BLaER1 (cell line): ENCODE measurements at regions not wholly inside any gene's neighbourhood (a gene's known extent, or its start where the extent isn't known, plus 50 kb on each side); places are given as distances from the start of the nearest gene placed in this dataset.
"Not testable (repeated sequence)": the region's sequence is repeated elsewhere in the genome, so short reads cannot be mapped to it uniquely, and the experiment has no call there.

Experiments used
- H3K27ac ChIP-seq: shearing (Covaris generic); formaldehyde crosslinking; 2 replicates; pipeline ENCODE4 v1.8.1; 2022
- H3K27me3 ChIP-seq: shearing (Covaris generic); formaldehyde crosslinking; 2 replicates; pipeline ENCODE4 v1.8.1; 2022
- H3K36me3 ChIP-seq: shearing (Covaris generic); formaldehyde crosslinking; 2 replicates; pipeline ENCODE4 v1.8.1; 2022
- H3K4me1 ChIP-seq: shearing (Covaris generic); formaldehyde crosslinking; 2 replicates; pipeline ENCODE4 v1.8.1; 2022
- H3K4me2 ChIP-seq: shearing (Covaris generic); formaldehyde crosslinking; 2 replicates; pipeline ENCODE4 v1.8.1; 2022
- H3K4me3 ChIP-seq: shearing (Covaris generic); formaldehyde crosslinking; 2 replicates; pipeline ENCODE4 v1.8.1; 2022
- H3K9ac ChIP-seq: shearing (Covaris generic); formaldehyde crosslinking; 2 replicates; pipeline ENCODE4 v1.8.1; 2022
- H3K9me3 ChIP-seq: shearing (Covaris generic); formaldehyde crosslinking; 2 replicates; pipeline ENCODE4 v1.8.1; 2022
- H4K20me1 ChIP-seq: shearing (Covaris generic); formaldehyde crosslinking; 2 replicates; pipeline ENCODE4 v1.8.1; 2022
- Cebpa-rat ChIP-seq: shearing (Covaris generic); IDR thresholded peaks from 2 replicates; pipeline ENCODE4 v1.8.1; 2022

DNA sequence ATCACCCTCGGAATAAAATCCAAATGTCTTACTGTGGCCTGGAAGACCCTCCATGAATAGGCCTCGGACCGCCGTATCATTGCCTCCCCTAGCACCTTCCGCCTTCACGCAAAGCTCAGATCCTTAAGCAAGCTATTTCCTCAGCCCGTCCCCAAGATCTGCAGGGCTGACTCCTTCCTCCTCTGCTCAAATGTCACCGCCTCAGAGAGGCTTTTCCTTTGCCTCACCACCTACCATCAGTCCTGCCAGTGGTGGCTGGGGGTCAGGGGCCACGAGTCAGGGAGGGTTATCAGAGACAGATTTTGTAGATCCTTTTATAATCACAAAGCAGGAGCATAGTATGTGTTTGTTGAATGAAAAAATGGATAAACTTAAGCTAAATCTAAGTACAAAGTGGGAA is 74.4 kb upstream of the KIF2A start:
- Histone ChIP-seq H3K4me1 (0 out of 2 replicates have a peak, but pooled peaks cover 9% of the 10 kb centered on the region), H3K4me3 (no peak overlapping the region), H3K36me3 (no peaks in the 10 kb centered on the region), H3K4me2 (no peak overlapping the region), H3K9me3 (no peaks in the 10 kb centered on the region), H3K27me3 (no peaks in the 10 kb centered on the region), H3K27ac (no peak overlapping the region), H3K9ac (no peak overlapping the region), H4K20me1 (no peaks in the 10 kb centered on the region)
- TF ChIP-seq Cebpa-rat = no peak

DNA sequence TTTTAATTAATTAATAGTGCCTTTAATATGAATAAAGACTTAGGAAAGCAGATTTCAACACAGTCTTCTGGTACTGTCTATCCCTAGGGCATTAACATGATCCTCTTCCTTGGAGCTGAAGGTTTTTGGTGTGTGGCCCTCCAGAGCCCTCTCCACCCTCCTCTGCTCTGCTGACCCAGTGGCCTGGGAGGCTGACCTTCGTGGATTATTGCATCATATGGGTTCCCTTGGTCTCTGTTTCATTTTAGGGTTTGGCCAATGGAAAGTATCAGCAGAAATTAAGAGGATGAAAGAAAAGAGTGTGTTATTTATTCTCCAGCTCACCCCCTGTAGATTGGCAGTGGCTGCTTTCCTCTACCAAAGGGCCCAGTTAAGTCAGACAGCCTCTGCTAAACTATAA is 73.8 kb upstream of the KIF2A start:
- H3K27me3 ChIP-seq, H4K20me1 ChIP-seq, H3K9me3 ChIP-seq, H3K4me2 ChIP-seq, H3K4me3 ChIP-seq, H3K27ac ChIP-seq, H3K36me3 ChIP-seq, H3K4me1 ChIP-seq, H3K9ac ChIP-seq: not testable (repeated sequence)

DNA sequence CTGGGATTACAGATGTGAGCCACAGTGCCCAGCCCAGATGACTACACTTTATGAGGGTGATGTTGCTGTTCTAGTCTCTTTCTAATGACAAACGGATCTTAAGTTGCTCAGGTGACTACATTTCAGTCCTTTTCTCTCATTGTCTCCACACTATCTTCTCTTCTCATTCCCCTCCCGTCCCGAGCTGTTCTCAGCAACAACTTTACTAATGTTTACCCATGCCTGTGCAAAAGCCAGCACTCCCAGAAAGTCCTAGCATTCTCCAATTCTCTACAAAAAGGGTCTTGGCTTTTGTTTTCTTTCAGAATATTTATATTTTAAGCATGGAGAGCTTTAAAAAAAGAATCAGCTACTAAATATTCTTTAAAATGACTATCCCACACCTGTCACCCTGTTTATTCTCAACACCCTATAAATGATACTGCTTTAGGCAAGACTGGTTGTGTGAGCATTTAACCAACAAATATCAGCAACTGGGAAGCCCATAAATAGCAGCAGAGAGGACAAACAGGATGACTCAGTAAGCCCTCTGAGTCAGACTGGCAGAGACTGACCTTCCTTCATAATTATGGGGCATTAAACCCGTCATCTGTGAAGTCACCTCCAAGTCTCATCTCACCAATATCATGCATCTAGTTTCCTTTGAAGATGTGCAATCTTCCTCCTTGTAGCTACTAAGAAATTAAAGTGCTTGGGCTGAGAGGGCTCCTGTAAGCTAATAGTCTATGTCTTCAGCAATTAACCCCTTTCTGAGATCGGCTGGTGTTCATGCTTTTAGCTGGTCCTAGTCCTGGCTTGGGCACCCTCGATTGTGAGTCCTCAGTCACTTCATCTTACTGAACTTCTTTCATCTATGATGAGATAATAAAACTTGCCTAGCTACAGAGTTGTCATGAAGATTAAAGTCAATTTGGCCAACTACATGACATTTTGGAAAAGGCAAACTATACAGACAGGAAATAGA is 72.6 kb upstream of the KIF2A start:
- not testable (repeated sequence) for H3K27me3 ChIP-seq, H3K9me3 ChIP-seq, H3K36me3 ChIP-seq, H4K20me1 ChIP-seq, H3K4me3 ChIP-seq, H3K4me1 ChIP-seq, H3K27ac ChIP-seq, H3K4me2 ChIP-seq, H3K9ac ChIP-seq

DNA sequence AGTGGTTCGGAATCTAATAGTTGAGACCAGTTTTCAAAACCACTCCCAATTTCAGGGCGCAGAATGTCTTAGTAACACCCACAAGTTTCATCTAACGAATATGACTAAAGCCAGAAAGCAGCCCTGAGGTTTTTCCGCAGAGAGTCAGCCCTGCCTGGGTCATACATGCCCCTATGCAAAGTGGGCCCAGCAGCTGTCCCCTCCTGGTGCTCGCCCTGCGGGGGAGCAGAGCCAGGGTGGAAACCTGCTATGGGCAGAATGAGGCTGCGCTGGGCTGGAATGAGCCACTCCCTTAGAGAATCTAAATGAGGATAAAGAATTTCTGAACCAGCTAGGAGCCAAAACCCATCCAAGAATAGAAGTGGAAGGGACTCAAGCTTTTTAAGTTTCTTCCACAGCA is 69.4 kb upstream of the KIF2A start:
- H3K4me2 ChIP-seq, H3K4me1 ChIP-seq, H3K27me3 ChIP-seq, H4K20me1 ChIP-seq, H3K36me3 ChIP-seq, H3K9me3 ChIP-seq, H3K27ac ChIP-seq, H3K4me3 ChIP-seq, H3K9ac ChIP-seq: not testable (repeated sequence)

DNA sequence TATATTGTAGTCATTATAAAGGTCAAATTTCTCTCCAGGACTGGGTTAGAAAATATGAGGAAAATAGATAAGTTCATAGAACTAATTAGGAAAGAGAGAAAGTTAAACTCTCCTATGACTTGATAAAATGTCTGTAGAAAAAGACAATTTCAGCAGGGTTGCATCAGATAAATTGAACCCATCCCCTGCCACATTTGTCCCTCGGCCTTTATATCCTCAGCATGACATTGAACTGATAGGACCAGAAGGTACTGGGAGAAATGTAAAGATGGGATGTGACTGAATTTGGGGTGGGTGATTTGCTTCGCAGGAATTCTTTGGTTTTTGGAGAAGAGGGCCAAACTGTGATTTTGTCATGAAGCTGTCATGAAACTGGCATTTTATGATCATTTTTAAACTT is 68.1 kb upstream of the KIF2A start:
- H3K4me2 ChIP-seq, H3K4me1 ChIP-seq, H4K20me1 ChIP-seq, H3K4me3 ChIP-seq, H3K27me3 ChIP-seq, H3K27ac ChIP-seq, H3K36me3 ChIP-seq, H3K9me3 ChIP-seq, H3K9ac ChIP-seq: not testable (repeated sequence)

DNA sequence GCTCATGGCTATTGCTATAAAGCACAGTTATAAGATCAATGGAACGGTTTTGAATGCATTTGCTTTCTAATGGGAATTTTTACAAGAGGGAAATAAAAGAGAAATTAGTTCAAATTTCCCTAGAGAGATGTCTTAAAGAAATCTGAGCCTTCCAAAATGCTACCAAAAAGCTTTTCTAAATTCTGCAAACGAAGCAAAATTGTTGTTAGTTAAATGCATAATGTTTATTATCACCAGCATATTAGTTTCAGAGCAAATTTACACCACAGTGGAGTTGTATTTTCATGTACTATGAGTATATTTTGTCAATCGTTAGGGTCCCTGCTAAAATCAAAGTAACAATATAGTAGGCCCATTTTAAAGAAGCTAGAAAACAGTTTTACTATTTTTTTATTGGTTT is 67.4 kb upstream of the KIF2A start:
- H3K27me3 ChIP-seq, H3K9ac ChIP-seq: not testable (repeated sequence)

DNA sequence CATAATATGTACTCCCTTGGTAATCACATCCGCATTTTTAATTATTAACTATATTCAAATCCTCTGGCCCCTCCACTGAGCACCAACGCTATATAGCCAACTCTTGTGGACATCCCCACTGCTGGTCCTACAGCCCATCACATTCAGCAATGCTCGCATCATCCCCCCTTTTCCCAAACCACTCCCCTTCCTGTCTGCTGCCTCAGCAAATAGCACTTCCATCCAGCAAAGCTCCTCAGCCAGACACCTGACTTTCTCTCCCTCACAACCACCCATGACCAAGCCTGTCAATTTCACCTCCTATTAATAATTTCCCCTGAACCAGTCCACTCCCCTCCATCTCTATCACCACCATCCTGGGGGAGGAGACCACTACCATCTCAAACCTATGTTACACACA is 65.5 kb upstream of the KIF2A start:
- H3K9ac ChIP-seq, H3K36me3 ChIP-seq, H3K4me2 ChIP-seq: not testable (repeated sequence)

More for the DNA sequence above, 67.4 kb upstream of the KIF2A start:
- not testable (repeated sequence) for H4K20me1 ChIP-seq, H3K9me3 ChIP-seq, H3K27ac ChIP-seq, H3K4me1 ChIP-seq, H3K4me2 ChIP-seq, H3K4me3 ChIP-seq, H3K36me3 ChIP-seq

DNA sequence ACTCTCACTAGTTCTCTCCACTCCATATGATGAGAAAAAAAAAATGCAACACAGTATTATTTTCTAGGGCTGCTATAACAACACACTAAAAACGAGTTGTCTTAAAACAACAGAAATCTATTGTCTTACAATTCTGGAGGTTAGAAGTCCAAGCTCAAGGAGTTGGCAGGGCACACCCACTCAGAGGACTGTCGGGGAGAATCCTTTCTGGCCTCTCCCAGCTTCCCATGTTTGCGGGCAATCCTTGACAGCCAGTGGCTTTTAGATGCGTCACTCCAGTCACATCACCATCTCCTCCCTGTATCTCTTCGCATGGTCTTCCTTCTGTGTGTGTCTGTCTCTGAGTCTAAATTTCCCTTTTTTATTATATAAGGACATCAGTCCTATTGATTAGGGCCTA is 64.0 kb upstream of the KIF2A start:
- H3K4me2 ChIP-seq, H3K4me3 ChIP-seq, H3K27ac ChIP-seq, H3K9me3 ChIP-seq, H3K9ac ChIP-seq, H3K27me3 ChIP-seq, H3K4me1 ChIP-seq, H4K20me1 ChIP-seq, H3K36me3 ChIP-seq: not testable (repeated sequence)

More for the DNA sequence above, 65.5 kb upstream of the KIF2A start:
- H3K4me1 ChIP-seq, H4K20me1 ChIP-seq, H3K27ac ChIP-seq, H3K9me3 ChIP-seq, H3K4me3 ChIP-seq, H3K27me3 ChIP-seq: not testable (repeated sequence)

DNA sequence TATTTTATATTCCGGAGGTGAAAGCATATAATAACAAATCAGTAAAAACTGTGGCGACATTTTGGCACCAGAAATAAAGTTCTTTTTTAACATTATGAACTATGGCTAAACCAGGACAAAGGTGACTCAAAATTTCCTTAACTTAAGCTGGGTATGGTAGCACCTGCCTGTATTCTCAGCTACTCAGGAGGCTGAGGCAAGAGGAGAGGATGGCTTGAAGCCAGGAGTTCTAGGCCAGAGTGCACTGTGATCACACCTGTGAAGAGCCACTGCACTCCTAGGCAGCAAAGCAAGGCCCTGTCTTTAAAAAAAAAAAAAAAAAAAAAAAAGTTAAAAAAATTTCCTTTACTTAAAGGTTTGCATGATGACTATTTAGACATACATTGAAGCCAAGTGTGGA is 63.0 kb upstream of the KIF2A start:
- H3K4me2 ChIP-seq, H3K9me3 ChIP-seq, H4K20me1 ChIP-seq: not testable (repeated sequence)

DNA sequence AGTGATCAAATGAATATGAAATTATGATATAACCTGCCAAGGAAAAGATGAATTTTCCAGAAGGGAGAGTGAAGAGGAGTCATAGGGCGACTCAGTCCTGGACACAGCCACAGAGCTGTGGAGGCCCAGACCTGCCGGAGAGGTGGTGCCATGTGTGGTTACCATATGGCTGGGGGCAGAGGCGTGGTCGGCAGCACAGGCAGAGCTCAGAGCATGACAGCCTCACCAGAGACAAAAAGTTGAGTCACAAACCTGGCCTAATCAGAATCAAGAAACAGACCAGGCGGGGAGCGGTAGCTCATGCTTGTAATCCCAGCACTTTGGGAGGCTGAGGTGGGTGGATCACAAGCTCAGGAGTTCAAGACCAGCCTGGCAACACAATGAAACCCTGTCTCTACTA is 57.8 kb upstream of the KIF2A start:
- H3K4me1 ChIP-seq, H3K4me2 ChIP-seq, H3K36me3 ChIP-seq, H3K27ac ChIP-seq, H3K9ac ChIP-seq, H3K27me3 ChIP-seq, H3K4me3 ChIP-seq, H3K9me3 ChIP-seq, H4K20me1 ChIP-seq: not testable (repeated sequence)

More for the DNA sequence above, 63.0 kb upstream of the KIF2A start:
- H3K27ac ChIP-seq, H3K36me3 ChIP-seq, H3K9ac ChIP-seq, H3K27me3 ChIP-seq, H3K4me3 ChIP-seq, H3K4me1 ChIP-seq: not testable (repeated sequence)

DNA sequence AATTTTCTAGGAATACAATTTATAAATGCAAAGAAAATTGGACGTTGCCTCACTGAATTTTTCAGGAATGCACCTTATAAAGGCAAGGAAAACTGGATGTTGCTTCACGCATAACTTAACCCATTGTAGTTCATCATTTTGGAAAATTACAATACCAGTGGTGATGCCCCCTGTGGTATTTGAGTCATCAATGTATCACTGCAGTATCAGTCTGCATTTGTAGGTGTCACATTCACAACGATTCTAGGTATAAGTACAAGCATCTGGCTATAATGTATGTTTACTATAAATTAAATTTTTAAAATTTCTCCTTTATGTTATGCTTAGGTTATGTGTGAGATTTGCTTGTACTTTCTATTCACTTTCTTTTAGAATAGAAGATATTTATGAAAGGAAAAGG is 55.9 kb upstream of the KIF2A start:
- not testable (repeated sequence) for H3K4me1 ChIP-seq, H3K9me3 ChIP-seq, H3K9ac ChIP-seq, H3K4me3 ChIP-seq, H3K27me3 ChIP-seq, H3K36me3 ChIP-seq, H4K20me1 ChIP-seq, H3K4me2 ChIP-seq, H3K27ac ChIP-seq

DNA sequence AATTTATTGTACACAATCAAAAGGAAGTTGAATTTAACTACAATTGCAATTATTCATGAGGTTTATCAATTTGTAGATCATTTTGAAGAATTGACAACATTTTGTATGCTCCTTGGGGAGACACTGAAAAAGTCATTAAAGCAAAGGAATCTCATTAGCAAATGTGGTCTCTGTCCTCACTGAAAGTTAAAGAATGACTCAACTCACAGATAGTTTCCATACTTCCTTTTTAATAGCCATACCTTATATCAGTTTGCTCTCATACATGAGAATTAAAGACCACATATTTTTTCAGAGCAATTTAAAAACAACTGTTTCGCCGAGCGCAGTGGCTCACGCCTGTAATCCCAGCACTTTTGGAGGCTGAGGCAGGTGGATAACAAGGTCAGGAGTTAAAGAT is 55.1 kb upstream of the KIF2A start:
- not testable (repeated sequence) for H4K20me1 ChIP-seq, H3K27me3 ChIP-seq

DNA sequence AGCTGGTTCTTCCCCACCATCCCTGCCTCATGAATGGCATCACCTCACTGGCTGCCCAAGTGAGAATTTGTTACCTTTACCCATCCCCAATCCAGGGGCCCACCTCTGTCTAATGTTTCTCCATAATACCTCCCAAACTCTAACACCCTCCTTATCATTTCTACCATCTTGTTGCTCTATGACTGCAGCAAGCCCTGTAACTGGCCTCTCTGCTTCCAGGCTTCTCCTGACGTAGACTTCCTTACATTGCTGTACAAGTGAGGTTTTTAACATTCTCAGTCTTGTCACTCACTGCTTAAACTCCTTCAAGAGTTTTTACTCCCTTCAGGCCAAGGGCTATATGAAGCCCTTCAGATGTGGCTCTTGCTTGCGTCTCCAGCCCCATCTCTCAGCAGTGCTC is 53.5 kb upstream of the KIF2A start:
- not testable (repeated sequence) for H3K27me3 ChIP-seq, H3K36me3 ChIP-seq, H3K9me3 ChIP-seq, H3K9ac ChIP-seq, H4K20me1 ChIP-seq, H3K27ac ChIP-seq, H3K4me3 ChIP-seq, H3K4me2 ChIP-seq
- H3K4me1 ChIP-seq = peaks cover 21% of the 10 kb centered on the region

More for the DNA sequence above, 55.1 kb upstream of the KIF2A start:
- not testable (repeated sequence) for H3K9me3 ChIP-seq, H3K36me3 ChIP-seq, H3K27ac ChIP-seq, H3K4me3 ChIP-seq, H3K9ac ChIP-seq, H3K4me1 ChIP-seq, H3K4me2 ChIP-seq

DNA sequence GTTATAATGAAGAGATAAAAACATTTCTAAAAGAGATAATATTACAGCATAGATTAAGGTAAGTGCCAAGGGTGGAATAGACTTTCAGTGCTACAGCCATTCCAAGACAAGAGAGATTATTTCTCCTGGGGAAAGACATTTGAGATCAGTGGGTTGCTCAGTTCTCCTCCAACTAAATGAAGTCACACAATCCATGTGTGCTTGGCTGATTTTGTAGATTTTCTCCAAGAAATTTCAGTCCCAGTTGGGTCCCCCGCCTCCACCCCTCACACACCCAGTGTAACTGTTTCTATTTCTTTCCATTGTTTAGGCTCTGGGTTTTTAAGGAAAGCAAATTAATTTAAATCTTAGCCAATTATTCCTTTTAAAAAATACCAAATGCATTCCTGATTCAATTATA is 50.5 kb upstream of the KIF2A start:
- H4K20me1 ChIP-seq, H3K4me3 ChIP-seq, H3K27ac ChIP-seq, H3K36me3 ChIP-seq, H3K9ac ChIP-seq, H3K27me3 ChIP-seq, H3K9me3 ChIP-seq: not testable (repeated sequence)
- peaks cover 46% of the 10 kb centered on the region for H3K4me1 ChIP-seq
- peak overlapping the region; percentile 77; the same call in 1 of the 2 replicates for H3K4me2 ChIP-seq
